ENCODE measurements at regions not wholly inside any gene's neighbourhood (a gene's known extent, or its start where the extent isn't known, plus 50 kb on each side); places are given as distances from the start of the nearest gene placed in this dataset.

GRCh38 chr12:92199819-92200576, 54.4 kb upstream of the BTG1 start:
- no peak for DNase-seq (ENCODE audit: low read depth, low spot score)
- TF ChIP-seq ZNF274 (IDR thresholded peaks at IDR 0.05; ENCODE audit: low read depth, low read length) (no peak), YY1 (IDR thresholded peaks at IDR 0.05; ENCODE audit: insufficient read depth, insufficient read length) (no peak), SUZ12 (IDR thresholded peaks at IDR 0.05; ENCODE audit: extremely low read depth, insufficient read depth, insufficient read length) (no peak)
- Histone ChIP-seq H3K36me3 (ENCODE audit: insufficient read depth, insufficient read length, low read length) (no peaks in the 10 kb centered on the region), H3K4me1 (ENCODE audit: insufficient read depth, insufficient read length) (no peaks in the 10 kb centered on the region), H3K9me3 (ENCODE audit: insufficient read depth, low read length) (no peaks in the 10 kb centered on the region), H3K9ac (ENCODE audit: insufficient read length, low read depth) (no peak overlapping the region), H3K4me3 (ENCODE audit: insufficient read length, low read depth) (no peak overlapping the region), H3K27me3 (ENCODE audit: insufficient read depth, insufficient read length) (no peaks in the 10 kb centered on the region)

GRCh38 chr12:92197815-92198214, 52.2 kb upstream of the BTG1 start:
- no peak overlapping the region for H3K4me3 ChIP-seq (ENCODE audit: insufficient read length, low read depth)
- no peaks in the 10 kb centered on the region for H3K4me1 ChIP-seq (ENCODE audit: insufficient read depth, insufficient read length)
- no peaks in the 10 kb centered on the region for H3K9me3 ChIP-seq (ENCODE audit: insufficient read depth, low read length)
- TF ChIP-seq SUZ12 (IDR thresholded peaks at IDR 0.05; ENCODE audit: extremely low read depth, insufficient read depth, insufficient read length) (no peak), ZNF274 (IDR thresholded peaks at IDR 0.05; ENCODE audit: low read depth, low read length) (no peak), YY1 (IDR thresholded peaks at IDR 0.05; ENCODE audit: insufficient read depth, insufficient read length) (no peak)
- no peaks in the 10 kb centered on the region for H3K27me3 ChIP-seq (ENCODE audit: insufficient read depth, insufficient read length)
- no peak for DNase-seq (ENCODE audit: low read depth, low spot score)
- no peaks in the 10 kb centered on the region for H3K36me3 ChIP-seq (ENCODE audit: insufficient read depth, insufficient read length, low read length)
- H3K9ac ChIP-seq (ENCODE audit: insufficient read length, low read depth) = no peak overlapping the region

GRCh38 chr12:92196368-92196767, 50.7 kb upstream of the BTG1 start:
- TF ChIP-seq ZNF274 (IDR thresholded peaks at IDR 0.05; ENCODE audit: low read depth, low read length) (no peak), YY1 (IDR thresholded peaks at IDR 0.05; ENCODE audit: insufficient read depth, insufficient read length) (no peak), SUZ12 (IDR thresholded peaks at IDR 0.05; ENCODE audit: extremely low read depth, insufficient read depth, insufficient read length) (no peak)
- Histone ChIP-seq H3K9ac (ENCODE audit: insufficient read length, low read depth) (no peak overlapping the region), H3K9me3 (ENCODE audit: insufficient read depth, low read length) (no peaks in the 10 kb centered on the region), H3K4me3 (ENCODE audit: insufficient read length, low read depth) (no peak overlapping the region), H3K36me3 (ENCODE audit: insufficient read depth, insufficient read length, low read length) (no peaks in the 10 kb centered on the region), H3K27me3 (ENCODE audit: insufficient read depth, insufficient read length) (no peaks in the 10 kb centered on the region), H3K4me1 (ENCODE audit: insufficient read depth, insufficient read length) (no peaks in the 10 kb centered on the region)
- DNase-seq (ENCODE audit: low read depth, low spot score) = no peak
